HL-60/S4 (cell line): ENCODE measurements at regions not wholly inside any gene's neighbourhood (a gene's known extent, or its start where the extent isn't known, plus 50 kb on each side); places are given as distances from the start of the nearest gene placed in this dataset.

Source experiments
- in situ Hi-C: fragments of 300-500 bp; cut with MboI; formaldehyde crosslinking; loops from 2 replicates; pipeline ENCODE4 v1.14.3; 2022; ENCODE audit warnings: low sequenced_read_pairs

GRCh38 chr1:10953505-10954193, 58.8 kb upstream of the TARDBP start:
- in situ Hi-C loops = no loop called here

- in situ Hi-C loops = no loop called here
Observed at GRCh38 chr1:10957133-10957532, 55.3 kb upstream of the TARDBP start.

GRCh38 chr1:10958614-10959013, 53.8 kb upstream of the TARDBP start:
- in situ Hi-C loops = no loop called here

- in situ Hi-C loops = no loop called here
Observed at GRCh38 chr1:10960411-10961299, 51.8 kb upstream of the TARDBP start.

- in situ Hi-C loops = no loop called here
Observed at GRCh38 chr1:10961300-10961833, 51.1 kb upstream of the TARDBP start.

DNA sequence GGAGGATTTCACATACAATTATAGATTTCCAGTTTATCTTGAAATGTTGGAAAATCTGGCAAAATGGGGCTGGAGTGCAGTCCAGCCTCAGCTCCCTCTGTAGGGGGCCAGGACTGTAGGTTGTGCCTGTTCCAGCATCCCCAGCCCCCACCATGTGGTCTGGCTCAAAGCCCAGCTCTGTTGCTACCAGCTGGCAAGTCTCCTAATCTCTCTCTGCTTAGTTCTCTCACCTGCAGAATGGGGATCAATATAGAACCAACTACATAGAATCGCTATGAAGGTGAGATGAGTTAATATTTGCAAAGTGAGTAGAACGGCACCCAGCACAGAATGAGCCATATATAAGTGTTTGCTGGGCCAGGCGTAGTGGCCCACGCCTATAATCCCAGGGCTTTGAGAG, 50.0 kb upstream of the TARDBP start:
- in situ Hi-C loops = no loop called here
